HepG2 (cell line): ENCODE measurements at regions not wholly inside any gene's neighbourhood (a gene's known extent, or its start where the extent isn't known, plus 50 kb on each side); places are given as distances from the start of the nearest gene placed in this dataset.

Experiments
- ATAC-seq: fragments of 200-7000 bp; cut with Tn5 transposase; 3 replicates; pipeline ENCODE4 v1.9.1; 2020; ENCODE audit warnings: mild to moderate bottlenecking, moderate library complexity
- BruUV-seq: library from RNA; stranded (reverse); fragments of 400-500 nt; replicated peaks from 2 replicates; lab custom pipeline; 2021; lab: Mats Ljungman, UMichigan
- CTCF ChIA-PET: fragments of 300-600 bp; formaldehyde crosslinking; extraction: SDS; loops from one replicate; lab custom pipeline; 2021; ENCODE audit warnings: low total read pairs, inconsistent platforms, low intra/inter-chr PET ratio; lab: Yijun Ruan, JAX
- POLR2A ChIA-PET: fragments of 350-600 bp; sonication (Branson Sonifier 250); formaldehyde crosslinking; loops from one replicate; lab custom pipeline; 2020; ENCODE audit warnings: antibody characterized with exemption, inconsistent platforms; lab: Yijun Ruan, JAX
- DNase-seq: peaks from one replicate; pipeline ENCODE4 v3.0.0-alpha.2; 2015; ENCODE audit warnings: low spot score
- FAIRE-seq: peaks from 3 replicates; lab custom pipeline; 2011; peaks lifted over from hg19 to GRCh38; lab: Jason Lieb, UNC
- H2AFZ ChIP-seq: one replicate; pipeline ENCODE4 v1.6.1; 2011; ENCODE audit warnings: low read length, inconsistent platforms
- H3K27ac ChIP-seq: fragments of 300-600 bp; 3 replicates; pipeline ENCODE4 v1.8.0; 2011; ENCODE audit warnings: mixed run types, mild to moderate bottlenecking, mixed read lengths, low read length, inconsistent platforms; ENCODE audit not compliant: insufficient read depth; ENCODE audit errors: extremely low read length
- H3K27me3 ChIP-seq, 2 experiments: fragments of 200-600 bp in 1 of 2; 2 replicates in 1 of 2; 3 replicates in 1 of 2; pipeline versions ENCODE4 v1.6.0 to v1.8.0; 2011; ENCODE audit warnings: low read length in 2 of 2, mild to moderate bottlenecking in 2 of 2, moderate library complexity in 2 of 2, inconsistent platforms in 1 of 2; ENCODE audit not compliant: insufficient read depth in 2 of 2, control insufficient read depth in 1 of 2
- H3K36me3 ChIP-seq, 2 experiments: fragments of 200-600 bp in 1 of 2; replicated peaks in 1 of 2; 2 replicates in 1 of 2; 3 replicates in 1 of 2; pipeline versions ENCODE4 v1.5.1 to v1.8.0; 2011; ENCODE audit warnings: low read length in 2 of 2, inconsistent platforms in 1 of 2; ENCODE audit not compliant: insufficient read depth in 2 of 2, control insufficient read depth in 1 of 2
- H3K4me1 ChIP-seq: 2 replicates; pipeline ENCODE4 v1.5.1; 2012; ENCODE audit warnings: low read length, inconsistent platforms; ENCODE audit not compliant: insufficient read depth
- H3K4me2 ChIP-seq: 2 replicates; pipeline ENCODE4 v1.6.0; 2011; ENCODE audit warnings: low read depth, low read length, inconsistent platforms
- H3K4me3 ChIP-seq, 3 experiments: fragments of 200-600 bp in 1 of 3; sonication (generic), shearing (Covaris generic) in 1 of 3; replicated peaks in 1 of 3; 2 replicates each; pipeline ENCODE4 v1.5.1; 2011 to 2016; ENCODE audit warnings: low read length in 3 of 3, inconsistent platforms in 2 of 3, low read depth in 2 of 3, mild to moderate bottlenecking in 2 of 3, control low read depth in 1 of 3, mixed read lengths in 1 of 3; ENCODE audit not compliant: insufficient read depth in 1 of 3
- H3K79me2 ChIP-seq: one replicate; pipeline ENCODE4 v1.6.1; 2011; ENCODE audit warnings: low read length, inconsistent platforms; ENCODE audit not compliant: insufficient read depth
- H3K9ac ChIP-seq: 2 replicates; pipeline ENCODE4 v1.6.0; 2011; ENCODE audit warnings: mild to moderate bottlenecking, low read depth, low read length, inconsistent platforms; ENCODE audit not compliant: insufficient read depth
- H3K9me3 ChIP-seq: 2 replicates; pipeline ENCODE4 v1.5.1; 2012; ENCODE audit warnings: mild to moderate bottlenecking, low read length
- H4K20me1 ChIP-seq: 2 replicates; pipeline ENCODE4 v1.6.0; 2011; ENCODE audit warnings: inconsistent platforms, mild to moderate bottlenecking, low read length, moderate library complexity; ENCODE audit not compliant: insufficient read depth
- BRD4 ChIP-seq: sonication (generic); formaldehyde crosslinking; IDR thresholded peaks from 2 replicates; pipeline ENCODE4 v1.4.0; 2020; ENCODE audit warnings: missing genetic modification reagents
- ESRRA ChIP-seq: sonication (generic); formaldehyde crosslinking; IDR thresholded peaks from 2 replicates; pipeline ENCODE4 v1.5.1; 2020; ENCODE audit warnings: mild to moderate bottlenecking, low read depth, missing genetic modification reagents
- IKZF4 ChIP-seq: sonication (generic); formaldehyde crosslinking; IDR thresholded peaks from 2 replicates; pipeline ENCODE4 v1.5.1; 2020; ENCODE audit warnings: borderline replicate concordance, mild to moderate bottlenecking, low read depth, missing genetic modification reagents; ENCODE audit errors: not compliant biosample characterization
- NFRKB ChIP-seq: fragments of 450-650 bp; IDR thresholded peaks from 2 replicates; pipeline ENCODE4 v1.6.1; 2017
- SATB2 ChIP-seq: sonication (generic); formaldehyde crosslinking; IDR thresholded peaks from 2 replicates; pipeline ENCODE4 v1.5.0; 2020; ENCODE audit warnings: missing genetic modification reagents
- THAP11 ChIP-seq: IDR thresholded peaks from 2 replicates; pipeline ENCODE4 v1.6.1; 2016; ENCODE audit warnings: missing biosample characterization, missing genetic modification reagents
- TMF1 ChIP-seq: sonication (generic); formaldehyde crosslinking; IDR thresholded peaks from 2 replicates; pipeline ENCODE4 v1.8.1; 2022; ENCODE audit warnings: low read depth, missing genetic modification reagents
- ZBTB7B ChIP-seq: sonication (generic); formaldehyde crosslinking; IDR thresholded peaks from 2 replicates; pipeline ENCODE4 v1.4.0; 2020; ENCODE audit warnings: missing genetic modification reagents
- ZNF124 ChIP-seq: sonication (generic); formaldehyde crosslinking; IDR thresholded peaks from 2 replicates; pipeline ENCODE4 v1.4.0; 2020; ENCODE audit warnings: missing genetic modification reagents
- ZNF607 ChIP-seq: sonication (generic); formaldehyde crosslinking; IDR thresholded peaks from 2 replicates; pipeline ENCODE4 v1.5.1; 2020; ENCODE audit warnings: missing genetic modification reagents, mild to moderate bottlenecking, borderline replicate concordance
- ZNF891 ChIP-seq: sonication (generic); formaldehyde crosslinking; IDR thresholded peaks from 2 replicates; pipeline ENCODE4 v1.5.0; 2020; ENCODE audit warnings: mild to moderate bottlenecking, missing genetic modification reagents
- ZSCAN30 ChIP-seq: sonication (generic); formaldehyde crosslinking; IDR thresholded peaks from 2 replicates; pipeline ENCODE4 v1.5.0; 2020; ENCODE audit warnings: mild to moderate bottlenecking, missing genetic modification reagents
- WGBS: methylation state at CpG from one replicate; pipeline ENCODE4 v1.1.6; 2017; ENCODE audit warnings: low lambda C conversion rate; 5-methylcytosine and 5-hydroxymethylcytosine counted together
- in situ Hi-C: cut with HindIII; loops from 2 replicates; pipeline ENCODE4 v1.10.0; 2017; ENCODE audit warnings: low pct_unique_long_range_greater_than_20kb; ENCODE audit not compliant: extremely low pct_ligation_motif_present
- intact Hi-C: fragments of 100-400 bp; cut with micrococcal nuclease; formaldehyde crosslinking; loops from one replicate; pipeline ENCODE4 v1.10.0; 2022; ENCODE audit not compliant: unreplicated experiment
- TF ChIP-seq, protein P1 (sequence below): sonication (generic); formaldehyde crosslinking; IDR thresholded peaks from 2 replicates; pipeline ENCODE4 v1.8.0; 2022; ENCODE audit warnings: missing genetic modification reagents, mild to moderate bottlenecking, inconsistent platforms, borderline replicate concordance
- TF ChIP-seq, protein P2 (sequence below): sonication (generic); formaldehyde crosslinking; IDR thresholded peaks from 2 replicates; pipeline ENCODE4 v1.4.0; 2020; ENCODE audit warnings: mild to moderate bottlenecking, low read depth, missing genetic modification reagents
- TF ChIP-seq, protein P3 (sequence below): IDR thresholded peaks from 2 replicates; pipeline ENCODE4 v1.6.1; 2016
- TF ChIP-seq, protein P4 (sequence below): sonication (generic); formaldehyde crosslinking; IDR thresholded peaks from 2 replicates; pipeline ENCODE4 v1.4.0; 2020; ENCODE audit warnings: missing genetic modification reagents
- TF ChIP-seq, protein P5 (sequence below): sonication (generic); formaldehyde crosslinking; IDR thresholded peaks from 2 replicates; pipeline ENCODE4 v1.9.0; 2022; ENCODE audit warnings: low read depth, missing genetic modification reagents

DNA sequence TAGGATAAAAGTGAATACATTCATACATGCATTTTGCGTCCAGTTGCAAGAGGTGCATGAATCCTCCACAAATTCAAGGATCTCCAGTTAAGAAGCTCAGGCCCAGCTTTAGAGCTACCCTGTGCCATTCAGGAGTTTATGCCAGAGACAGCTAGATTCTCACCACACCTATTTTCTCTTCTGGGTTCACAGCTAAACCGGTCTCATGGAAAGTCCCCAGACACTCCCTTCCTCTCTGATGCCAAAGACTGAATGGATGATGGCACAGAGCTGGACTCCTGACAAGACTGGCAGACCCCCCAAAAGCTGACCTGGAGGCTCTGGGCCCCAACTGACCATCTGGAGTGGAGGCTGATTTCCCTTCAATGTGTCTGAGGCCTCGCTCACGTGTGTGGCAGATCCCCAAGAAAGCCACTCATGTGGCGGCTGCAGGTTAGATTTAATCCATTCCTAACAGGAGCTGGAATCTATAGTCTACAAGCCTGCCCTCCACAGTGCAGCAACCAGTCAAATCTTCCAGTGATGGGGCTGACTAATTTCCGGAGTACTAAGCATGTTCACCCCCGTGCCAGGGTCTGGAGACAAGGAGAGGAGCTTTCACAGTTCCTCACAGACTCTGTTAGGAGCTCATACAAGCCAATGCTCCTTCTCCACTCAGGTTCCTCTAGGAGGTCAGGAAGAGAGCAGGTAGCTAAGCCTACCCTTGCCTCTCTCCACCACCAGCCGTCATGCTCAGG is 257.1 kb downstream of the BCL11A start:
- no peak overlapping the region for H3K9ac ChIP-seq
- BruUV-seq: no TSS peak
- intact Hi-C loops (no loop called here), in situ Hi-C loops (no loop called here)
- ChIA-PET POLR2A (no interaction called here), CTCF (no interaction called here)
- no peak overlapping the region for H3K27ac ChIP-seq
- DNase-seq (no peak), ATAC-seq (no peak), FAIRE-seq (no peak)
- no peak overlapping the region for H3K4me2 ChIP-seq
- H3K27me3 ChIP-seq: no peaks in the 10 kb centered on the region
- no peaks in the 10 kb centered on the region for H3K36me3 ChIP-seq
- no peaks in the 10 kb centered on the region for H3K9me3 ChIP-seq
- H4K20me1 ChIP-seq: no peaks in the 10 kb centered on the region
- H3K4me3 ChIP-seq: no peak overlapping the region
- H3K79me2 ChIP-seq: no peaks in the 10 kb centered on the region
- H3K4me1 ChIP-seq: peaks cover 9% of the 10 kb centered on the region
- WGBS: 26% methylated on average over 8 of the region's 8 CpGs
- H2AFZ ChIP-seq: no peak overlapping the region
- TF ChIP-seq ZNF124 (CRISPR knock-in tag): no peak
- TF ChIP-seq, protein P1, sequence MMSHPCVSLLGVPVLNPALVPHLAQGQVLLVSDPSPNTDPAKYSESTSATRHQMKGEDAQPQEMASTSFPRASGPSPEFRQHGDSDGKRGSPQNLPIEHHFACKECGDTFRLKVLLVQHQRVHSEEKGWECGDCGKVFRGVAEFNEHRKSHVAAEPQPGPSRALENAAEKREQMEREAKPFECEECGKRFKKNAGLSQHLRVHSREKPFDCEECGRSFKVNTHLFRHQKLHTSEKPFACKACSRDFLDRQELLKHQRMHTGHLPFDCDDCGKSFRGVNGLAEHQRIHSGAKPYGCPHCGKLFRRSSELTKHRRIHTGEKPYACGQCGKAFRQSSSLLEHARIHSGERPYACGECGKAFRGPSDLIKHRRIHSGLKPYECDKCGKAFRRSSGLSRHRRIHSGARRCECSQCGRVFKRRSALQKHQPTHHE: no peak
- no peak for TF ChIP-seq ZBTB7B (CRISPR knock-in tag)
- no peak for TF ChIP-seq TMF1 (CRISPR knock-in tag)
- TF ChIP-seq, protein P2, sequence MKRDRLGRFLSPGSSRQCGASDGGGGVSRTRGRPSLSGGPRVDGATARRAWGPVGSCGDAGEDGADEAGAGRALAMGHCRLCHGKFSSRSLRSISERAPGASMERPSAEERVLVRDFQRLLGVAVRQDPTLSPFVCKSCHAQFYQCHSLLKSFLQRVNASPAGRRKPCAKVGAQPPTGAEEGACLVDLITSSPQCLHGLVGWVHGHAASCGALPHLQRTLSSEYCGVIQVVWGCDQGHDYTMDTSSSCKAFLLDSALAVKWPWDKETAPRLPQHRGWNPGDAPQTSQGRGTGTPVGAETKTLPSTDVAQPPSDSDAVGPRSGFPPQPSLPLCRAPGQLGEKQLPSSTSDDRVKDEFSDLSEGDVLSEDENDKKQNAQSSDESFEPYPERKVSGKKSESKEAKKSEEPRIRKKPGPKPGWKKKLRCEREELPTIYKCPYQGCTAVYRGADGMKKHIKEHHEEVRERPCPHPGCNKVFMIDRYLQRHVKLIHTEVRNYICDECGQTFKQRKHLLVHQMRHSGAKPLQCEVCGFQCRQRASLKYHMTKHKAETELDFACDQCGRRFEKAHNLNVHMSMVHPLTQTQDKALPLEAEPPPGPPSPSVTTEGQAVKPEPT (CRISPR knock-in tag): no peak
- TF ChIP-seq, protein P3, sequence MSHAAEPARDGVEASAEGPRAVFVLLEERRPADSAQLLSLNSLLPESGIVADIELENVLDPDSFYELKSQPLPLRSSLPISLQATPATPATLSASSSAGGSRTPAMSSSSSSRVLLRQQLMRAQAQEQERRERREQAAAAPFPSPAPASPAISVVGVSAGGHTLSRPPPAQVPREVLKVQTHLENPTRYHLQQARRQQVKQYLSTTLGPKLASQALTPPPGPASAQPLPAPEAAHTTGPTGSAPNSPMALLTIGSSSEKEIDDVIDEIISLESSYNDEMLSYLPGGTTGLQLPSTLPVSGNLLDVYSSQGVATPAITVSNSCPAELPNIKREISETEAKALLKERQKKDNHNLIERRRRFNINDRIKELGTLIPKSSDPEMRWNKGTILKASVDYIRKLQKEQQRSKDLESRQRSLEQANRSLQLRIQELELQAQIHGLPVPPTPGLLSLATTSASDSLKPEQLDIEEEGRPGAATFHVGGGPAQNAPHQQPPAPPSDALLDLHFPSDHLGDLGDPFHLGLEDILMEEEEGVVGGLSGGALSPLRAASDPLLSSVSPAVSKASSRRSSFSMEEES: no peak
- TF ChIP-seq, protein P4, sequence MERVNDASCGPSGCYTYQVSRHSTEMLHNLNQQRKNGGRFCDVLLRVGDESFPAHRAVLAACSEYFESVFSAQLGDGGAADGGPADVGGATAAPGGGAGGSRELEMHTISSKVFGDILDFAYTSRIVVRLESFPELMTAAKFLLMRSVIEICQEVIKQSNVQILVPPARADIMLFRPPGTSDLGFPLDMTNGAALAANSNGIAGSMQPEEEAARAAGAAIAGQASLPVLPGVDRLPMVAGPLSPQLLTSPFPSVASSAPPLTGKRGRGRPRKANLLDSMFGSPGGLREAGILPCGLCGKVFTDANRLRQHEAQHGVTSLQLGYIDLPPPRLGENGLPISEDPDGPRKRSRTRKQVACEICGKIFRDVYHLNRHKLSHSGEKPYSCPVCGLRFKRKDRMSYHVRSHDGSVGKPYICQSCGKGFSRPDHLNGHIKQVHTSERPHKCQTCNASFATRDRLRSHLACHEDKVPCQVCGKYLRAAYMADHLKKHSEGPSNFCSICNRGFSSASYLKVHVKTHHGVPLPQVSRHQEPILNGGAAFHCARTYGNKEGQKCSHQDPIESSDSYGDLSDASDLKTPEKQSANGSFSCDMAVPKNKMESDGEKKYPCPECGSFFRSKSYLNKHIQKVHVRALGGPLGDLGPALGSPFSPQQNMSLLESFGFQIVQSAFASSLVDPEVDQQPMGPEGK (CRISPR knock-in tag): no peak
- no peak for TF ChIP-seq SATB2
- TF ChIP-seq ZSCAN30 (CRISPR knock-in tag): no peak
- no peak for TF ChIP-seq IKZF4 (CRISPR knock-in tag)
- TF ChIP-seq ZNF607: no peak
- no peak for TF ChIP-seq NFRKB
- TF ChIP-seq, protein P5, sequence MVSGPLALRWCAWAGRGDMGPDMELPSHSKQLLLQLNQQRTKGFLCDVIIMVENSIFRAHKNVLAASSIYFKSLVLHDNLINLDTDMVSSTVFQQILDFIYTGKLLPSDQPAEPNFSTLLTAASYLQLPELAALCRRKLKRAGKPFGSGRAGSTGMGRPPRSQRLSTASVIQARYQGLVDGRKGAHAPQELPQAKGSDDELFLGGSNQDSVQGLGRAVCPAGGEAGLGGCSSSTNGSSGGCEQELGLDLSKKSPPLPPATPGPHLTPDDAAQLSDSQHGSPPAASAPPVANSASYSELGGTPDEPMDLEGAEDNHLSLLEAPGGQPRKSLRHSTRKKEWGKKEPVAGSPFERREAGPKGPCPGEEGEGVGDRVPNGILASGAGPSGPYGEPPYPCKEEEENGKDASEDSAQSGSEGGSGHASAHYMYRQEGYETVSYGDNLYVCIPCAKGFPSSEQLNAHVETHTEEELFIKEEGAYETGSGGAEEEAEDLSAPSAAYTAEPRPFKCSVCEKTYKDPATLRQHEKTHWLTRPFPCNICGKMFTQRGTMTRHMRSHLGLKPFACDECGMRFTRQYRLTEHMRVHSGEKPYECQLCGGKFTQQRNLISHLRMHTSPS (CRISPR knock-in tag): no peak
- no peak for TF ChIP-seq ZNF891 (CRISPR knock-in tag)
- TF ChIP-seq BRD4 (CRISPR knock-in tag): no peak
- no peak for TF ChIP-seq ESRRA (CRISPR knock-in tag)
- TF ChIP-seq THAP11 (CRISPR knock-in tag): no peak
